ENCODE measurements at regions not wholly inside any gene's neighbourhood (a gene's known extent, or its start where the extent isn't known, plus 50 kb on each side); places are given as distances from the start of the nearest gene placed in this dataset.

DNA sequence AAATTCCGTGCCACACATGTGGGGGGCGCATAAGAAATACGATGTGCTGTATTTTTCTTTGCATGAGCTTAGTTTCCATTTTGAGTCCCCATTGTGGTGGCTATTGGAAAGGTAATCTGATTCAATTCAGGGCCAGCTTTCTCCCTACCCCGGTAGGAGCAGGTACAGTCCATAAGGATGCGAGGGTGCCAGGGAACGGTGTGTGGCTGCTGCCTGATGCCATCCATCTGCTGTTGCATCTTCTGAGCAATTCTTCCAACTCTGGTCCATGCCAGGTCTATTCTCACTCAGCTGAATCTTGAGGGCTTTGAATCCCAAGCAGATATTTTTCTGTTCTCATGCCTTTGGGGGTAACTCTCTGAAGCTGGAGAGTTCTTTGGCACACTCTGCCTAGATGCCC lies 392.7 kb downstream of the AGTPBP1 start:
- TF ChIP-seq, protein P1, sequence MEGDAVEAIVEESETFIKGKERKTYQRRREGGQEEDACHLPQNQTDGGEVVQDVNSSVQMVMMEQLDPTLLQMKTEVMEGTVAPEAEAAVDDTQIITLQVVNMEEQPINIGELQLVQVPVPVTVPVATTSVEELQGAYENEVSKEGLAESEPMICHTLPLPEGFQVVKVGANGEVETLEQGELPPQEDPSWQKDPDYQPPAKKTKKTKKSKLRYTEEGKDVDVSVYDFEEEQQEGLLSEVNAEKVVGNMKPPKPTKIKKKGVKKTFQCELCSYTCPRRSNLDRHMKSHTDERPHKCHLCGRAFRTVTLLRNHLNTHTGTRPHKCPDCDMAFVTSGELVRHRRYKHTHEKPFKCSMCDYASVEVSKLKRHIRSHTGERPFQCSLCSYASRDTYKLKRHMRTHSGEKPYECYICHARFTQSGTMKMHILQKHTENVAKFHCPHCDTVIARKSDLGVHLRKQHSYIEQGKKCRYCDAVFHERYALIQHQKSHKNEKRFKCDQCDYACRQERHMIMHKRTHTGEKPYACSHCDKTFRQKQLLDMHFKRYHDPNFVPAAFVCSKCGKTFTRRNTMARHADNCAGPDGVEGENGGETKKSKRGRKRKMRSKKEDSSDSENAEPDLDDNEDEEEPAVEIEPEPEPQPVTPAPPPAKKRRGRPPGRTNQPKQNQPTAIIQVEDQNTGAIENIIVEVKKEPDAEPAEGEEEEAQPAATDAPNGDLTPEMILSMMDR (IDR thresholded peaks at IDR 0.05) = no peak
- TF ChIP-seq POLR2A (IDR thresholded peaks at IDR 0.05) = no peak

Data from transverse colon (tissue), 3 donors.